ENCODE measurements at regions not wholly inside any gene's neighbourhood (a gene's known extent, or its start where the extent isn't known, plus 50 kb on each side); places are given as distances from the start of the nearest gene placed in this dataset.

DNA sequence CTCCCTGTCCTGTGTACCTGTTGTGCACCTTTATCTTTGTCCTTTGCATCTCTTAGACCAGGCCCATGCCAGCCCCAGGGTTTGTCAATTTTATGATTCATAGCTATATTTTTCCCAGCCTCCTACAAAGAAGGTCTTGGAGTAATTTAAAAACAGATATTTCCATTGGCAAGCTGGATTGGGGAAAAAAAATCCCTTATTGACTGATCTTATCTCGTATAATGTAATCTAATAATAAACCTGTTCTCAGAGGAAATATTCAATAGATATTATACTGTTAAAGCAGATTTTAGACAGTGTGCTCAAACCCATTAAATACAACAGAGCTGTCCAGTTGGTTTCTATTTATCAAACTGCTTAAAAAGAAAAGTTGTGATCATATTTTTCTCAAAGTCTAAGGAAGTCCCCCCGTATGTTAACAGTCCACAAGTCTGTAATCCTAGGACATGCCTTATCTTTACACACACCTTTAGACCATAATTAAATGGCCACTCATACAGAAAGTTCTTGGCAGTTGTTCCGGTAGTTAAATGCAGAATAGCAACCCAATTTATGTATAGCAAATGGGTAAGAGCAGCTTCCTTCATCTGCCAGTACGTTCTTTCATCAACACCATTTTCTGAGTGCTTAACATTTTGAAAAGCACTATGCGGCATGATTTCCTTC, 700.9 kb upstream of the NR2F2 start:
- Histone ChIP-seq H3K27ac (ENCODE audit: low read depth) (no peak overlapping the region), H3K4me3 (no peak overlapping the region), H3K9me2 (ENCODE audit: insufficient read depth) (no peaks in the 10 kb centered on the region), H4K20me1 (replicated peaks; ENCODE audit: insufficient read depth) (no peaks in the 10 kb centered on the region), H3K4me2 (no peak overlapping the region), H3K36me3 (ENCODE audit: insufficient read depth) (no peaks in the 10 kb centered on the region), H3F3A (replicated peaks; ENCODE audit: low read depth) (no peaks in the 10 kb centered on the region), H2AFZ (no peak overlapping the region), H3K79me2 (replicated peaks; ENCODE audit: insufficient read depth) (no peaks in the 10 kb centered on the region), H3K27me3 (ENCODE audit: insufficient read depth) (no peaks in the 10 kb centered on the region), H3K4me1 (ENCODE audit: insufficient read depth) (peaks cover 17% of the 10 kb centered on the region)
- no peaks in the 10 kb centered on the region for H3K9me3 Mint-ChIP-seq
- no peak overlapping the region for H3K4me3 Mint-ChIP-seq
- TF ChIP-seq ZNF114 (CRISPR knock-in tag; IDR thresholded peaks at IDR 0.05): no peak
- TF ChIP-seq CTCF (conservative IDR thresholded peaks at IDR 0.05; ENCODE audit: low read depth in 2 of 2): no peak
- no peak for TF ChIP-seq ZNF331 (CRISPR knock-in tag; IDR thresholded peaks at IDR 0.05; ENCODE audit: low read depth)
- TF ChIP-seq, protein P1, sequence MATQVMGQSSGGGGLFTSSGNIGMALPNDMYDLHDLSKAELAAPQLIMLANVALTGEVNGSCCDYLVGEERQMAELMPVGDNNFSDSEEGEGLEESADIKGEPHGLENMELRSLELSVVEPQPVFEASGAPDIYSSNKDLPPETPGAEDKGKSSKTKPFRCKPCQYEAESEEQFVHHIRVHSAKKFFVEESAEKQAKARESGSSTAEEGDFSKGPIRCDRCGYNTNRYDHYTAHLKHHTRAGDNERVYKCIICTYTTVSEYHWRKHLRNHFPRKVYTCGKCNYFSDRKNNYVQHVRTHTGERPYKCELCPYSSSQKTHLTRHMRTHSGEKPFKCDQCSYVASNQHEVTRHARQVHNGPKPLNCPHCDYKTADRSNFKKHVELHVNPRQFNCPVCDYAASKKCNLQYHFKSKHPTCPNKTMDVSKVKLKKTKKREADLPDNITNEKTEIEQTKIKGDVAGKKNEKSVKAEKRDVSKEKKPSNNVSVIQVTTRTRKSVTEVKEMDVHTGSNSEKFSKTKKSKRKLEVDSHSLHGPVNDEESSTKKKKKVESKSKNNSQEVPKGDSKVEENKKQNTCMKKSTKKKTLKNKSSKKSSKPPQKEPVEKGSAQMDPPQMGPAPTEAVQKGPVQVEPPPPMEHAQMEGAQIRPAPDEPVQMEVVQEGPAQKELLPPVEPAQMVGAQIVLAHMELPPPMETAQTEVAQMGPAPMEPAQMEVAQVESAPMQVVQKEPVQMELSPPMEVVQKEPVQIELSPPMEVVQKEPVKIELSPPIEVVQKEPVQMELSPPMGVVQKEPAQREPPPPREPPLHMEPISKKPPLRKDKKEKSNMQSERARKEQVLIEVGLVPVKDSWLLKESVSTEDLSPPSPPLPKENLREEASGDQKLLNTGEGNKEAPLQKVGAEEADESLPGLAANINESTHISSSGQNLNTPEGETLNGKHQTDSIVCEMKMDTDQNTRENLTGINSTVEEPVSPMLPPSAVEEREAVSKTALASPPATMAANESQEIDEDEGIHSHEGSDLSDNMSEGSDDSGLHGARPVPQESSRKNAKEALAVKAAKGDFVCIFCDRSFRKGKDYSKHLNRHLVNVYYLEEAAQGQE (IDR thresholded peaks at IDR 0.05; ENCODE audit: unreplicated experiment): no peak
- no peak for TF ChIP-seq POLR2AphosphoS5 (IDR thresholded peaks at IDR 0.05; ENCODE audit: low read depth)
- TF ChIP-seq EZH2 (IDR thresholded peaks at IDR 0.05; ENCODE audit: low read depth, unreplicated experiment): no peak
- TF ChIP-seq ETS1 (IDR thresholded peaks at IDR 0.05): no peak
- no peak for TF ChIP-seq CREB1 (CRISPR knock-in tag; IDR thresholded peaks at IDR 0.05; ENCODE audit: low read depth)
- TF ChIP-seq EZH2phosphoT487 (IDR thresholded peaks at IDR 0.05; ENCODE audit: unreplicated experiment): no peak
- TF ChIP-seq ZNF462 (CRISPR knock-in tag; IDR thresholded peaks at IDR 0.05): no peak
- TF ChIP-seq JUNB (IDR thresholded peaks at IDR 0.05; ENCODE audit: unreplicated experiment): no peak
- no peak overlapping the region for H3K27ac Mint-ChIP-seq
- no peaks in the 10 kb centered on the region for H3K36me3 Mint-ChIP-seq (ENCODE audit: low read depth)
- ATAC-seq (no peak), DNase-seq (ENCODE audit: low spot score) (no peak)
- H3K4me1 Mint-ChIP-seq: peaks cover 13% of the 10 kb centered on the region
- no peaks in the 10 kb centered on the region for H3K27me3 Mint-ChIP-seq (ENCODE audit: insufficient read depth, low read depth, poor library complexity)
